GM12878 (cell line): ENCODE measurements at regions not wholly inside any gene's neighbourhood (a gene's known extent, or its start where the extent isn't known, plus 50 kb on each side); places are given as distances from the start of the nearest gene placed in this dataset.

ENCODE experiments used
- ATAC-seq: fragments of 200-7000 bp; cut with Tn5 transposase; 3 replicates; pipeline ENCODE4 v1.9.1; 2020; ENCODE audit warnings: mild to moderate bottlenecking, moderate library complexity
- BruUV-seq: library from RNA; stranded (reverse); fragments of 400-500 nt; replicated peaks from 2 replicates; lab custom pipeline; 2021; lab: Mats Ljungman, UMichigan
- CTCF ChIA-PET: fragments of 300-600 bp; sonication (Branson Sonifier 250); formaldehyde crosslinking; extraction: SDS; loops from one replicate; lab custom pipeline; 2021; ENCODE audit warnings: inconsistent platforms; lab: Yijun Ruan, JAX
- POLR2A ChIA-PET: fragments of 350-600 bp; formaldehyde crosslinking; extraction: SDS; loops from one replicate; lab custom pipeline; 2021; ENCODE audit warnings: inconsistent platforms; lab: Charles Lee
- RAD21 ChIA-PET: fragments of 300-600 bp; sonication (Branson Sonifier 250); formaldehyde crosslinking; loops from one replicate; lab custom pipeline; 2023; ENCODE audit warnings: antibody characterized with exemption; ENCODE audit not compliant: unreplicated experiment; lab: Charles Lee
- SMC1A ChIA-PET: fragments of 300-600 bp; sonication (Branson Sonifier 250); formaldehyde crosslinking; loops from one replicate; lab custom pipeline; 2023; ENCODE audit not compliant: unreplicated experiment, uncharacterized antibody; lab: Charles Lee
- DNase-seq: peaks from one replicate; pipeline ENCODE4 v3.0.0-alpha.2; 2011; ENCODE audit warnings: low read depth, low spot score
- FAIRE-seq: peaks from 3 replicates; lab custom pipeline; 2011; peaks lifted over from hg19 to GRCh38; lab: Jason Lieb, UNC
- H2AFZ ChIP-seq: 2 replicates; pipeline ENCODE4 v1.6.0; 2011; ENCODE audit warnings: low read depth, low read length, control low read depth; ENCODE audit not compliant: control insufficient read depth
- H3K27ac ChIP-seq: 2 replicates; pipeline ENCODE4 v1.5.1; 2011; ENCODE audit warnings: control low read depth; ENCODE audit not compliant: control insufficient read depth, insufficient read depth
- H3K27me3 ChIP-seq, 2 experiments: replicated peaks in 1 of 2; 2 replicates each; pipeline versions ENCODE4 v1.6.0 to v1.6.1; 2011; ENCODE audit warnings: low read length in 1 of 2; ENCODE audit not compliant: control insufficient read depth in 2 of 2, insufficient read depth in 2 of 2
- H3K36me3 ChIP-seq, 2 experiments: 2 replicates each; pipeline ENCODE4 v1.5.1; 2011; ENCODE audit warnings: low read length in 1 of 2; ENCODE audit not compliant: control insufficient read depth in 2 of 2, insufficient read depth in 2 of 2
- H3K4me1 ChIP-seq: 2 replicates; pipeline ENCODE4 v1.6.1; 2011; ENCODE audit warnings: mild to moderate bottlenecking, low read length, moderate library complexity, mixed read lengths; ENCODE audit not compliant: control insufficient read depth, insufficient read depth
- H3K4me2 ChIP-seq: 2 replicates; pipeline ENCODE4 v1.6.0; 2011; ENCODE audit warnings: control low read depth; ENCODE audit not compliant: control insufficient read depth, insufficient read depth
- H3K4me3 ChIP-seq: fragments of 200-600 bp; sonication (generic); 2 replicates; pipeline ENCODE4 v1.5.1; 2016
- H3K79me2 ChIP-seq: 2 replicates; pipeline ENCODE4 v1.6.0; 2011; ENCODE audit warnings: low read length; ENCODE audit not compliant: control insufficient read depth, insufficient read depth
- H3K9ac ChIP-seq: 2 replicates; pipeline ENCODE4 v1.8.0; 2011; ENCODE audit warnings: low read length, control low read depth, mixed read lengths; ENCODE audit not compliant: control insufficient read depth, insufficient read depth
- H3K9me3 ChIP-seq: replicated peaks from 3 replicates; pipeline ENCODE4 v1.5.1; 2011; ENCODE audit warnings: mild to moderate bottlenecking, low read length; ENCODE audit not compliant: control insufficient read depth, insufficient read depth
- H4K20me1 ChIP-seq: 2 replicates; pipeline ENCODE4 v1.6.0; 2011; ENCODE audit not compliant: control insufficient read depth, insufficient read depth
- BCL11A ChIP-seq: IDR thresholded peaks from 2 replicates; pipeline ENCODE4 v1.6.1; 2011; ENCODE audit warnings: low read depth, low read length
- HDAC2 ChIP-seq: fragments of 200-600 bp; sonication (generic); IDR thresholded peaks from 2 replicates; pipeline ENCODE4 v1.6.1; 2017
- NFXL1 ChIP-seq: fragments of 450-650 bp; IDR thresholded peaks from 2 replicates; pipeline ENCODE4 v1.6.1; 2017; ENCODE audit warnings: antibody characterized with exemption, mild to moderate bottlenecking, borderline replicate concordance
- PML ChIP-seq: IDR thresholded peaks from 2 replicates; pipeline ENCODE4 v1.6.1; 2012; ENCODE audit warnings: low read length, inconsistent platforms
- POLR2AphosphoS2 ChIP-seq: IDR thresholded peaks from 2 replicates; pipeline ENCODE4 v1.6.1; 2011; ENCODE audit warnings: low read depth, mild to moderate bottlenecking, low read length, improper control_type of control experiment, moderate library complexity
- SMARCA5 ChIP-seq: fragments of 450-650 bp; IDR thresholded peaks from 2 replicates; pipeline ENCODE4 v1.6.1; 2017; ENCODE audit warnings: mild to moderate bottlenecking
- SP1 ChIP-seq: IDR thresholded peaks from one replicate; pipeline ENCODE4 v1.6.1; 2011; ENCODE audit warnings: low read depth, low read length
- TAF1 ChIP-seq: IDR thresholded peaks from 2 replicates; pipeline ENCODE4 v1.6.1; 2011; ENCODE audit warnings: mild to moderate bottlenecking, low read depth, low read length, borderline replicate concordance
- YY1 ChIP-seq: IDR thresholded peaks from 2 replicates; pipeline ENCODE4 v1.6.1; 2011; ENCODE audit warnings: low read depth, mild to moderate bottlenecking, low read length
- ZNF207 ChIP-seq: fragments of 450-650 bp; IDR thresholded peaks from 2 replicates; pipeline ENCODE4 v1.6.1; 2014; ENCODE audit warnings: antibody characterized with exemption, mild to moderate bottlenecking, borderline replicate concordance
- WGBS: methylation state at CpG from one replicate; pipeline ENCODE4 v1.1.6; 2016; ENCODE audit warnings: low lambda C conversion rate; ENCODE audit not compliant: insufficient replicate concordance, insufficient coverage; ENCODE audit errors: missing lambda C conversion rate; 5-methylcytosine and 5-hydroxymethylcytosine counted together
- in situ Hi-C: fragments of 300-500 bp; cut with MboI; formaldehyde crosslinking; loops from 9 replicates; pipeline ENCODE4 v1.14.3; 2018; ENCODE audit warnings: mixed read lengths
- intact Hi-C: fragments of 100-400 bp; cut with micrococcal nuclease; formaldehyde crosslinking; loops from one replicate; pipeline ENCODE4 v1.14.2; 2022; ENCODE audit not compliant: unreplicated experiment
- TF ChIP-seq, protein P1 (sequence below): fragments of 450-650 bp; IDR thresholded peaks from 2 replicates; pipeline ENCODE4 v1.6.1; 2017; ENCODE audit warnings: mild to moderate bottlenecking
- TF ChIP-seq, protein P2 (sequence below): fragments of 450-650 bp; formaldehyde crosslinking; IDR thresholded peaks from 2 replicates; pipeline ENCODE4 v1.4.0; 2020; ENCODE audit warnings: mild to moderate bottlenecking, moderate library complexity

DNA sequence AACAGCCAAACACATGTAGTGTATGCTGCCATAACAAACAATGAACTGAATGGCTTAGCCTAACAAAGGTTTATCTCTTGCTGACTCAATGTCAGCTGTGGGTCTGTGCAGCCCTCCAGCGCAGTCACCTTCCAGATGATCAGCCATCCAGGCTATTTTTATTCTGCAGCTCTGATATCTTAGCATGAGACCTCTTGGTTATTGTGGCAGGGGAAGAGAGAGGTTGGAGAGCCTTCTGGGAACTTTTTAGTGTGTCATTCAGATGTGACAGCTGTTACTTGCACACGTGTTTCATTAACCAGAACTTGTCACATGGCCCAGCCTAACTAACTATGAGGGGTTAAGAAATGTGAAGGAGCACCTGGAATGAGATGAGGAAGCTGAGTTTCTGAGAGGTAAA, 202.5 kb downstream of the DHX35 start:
- WGBS: 3% methylated on average over 2 of the region's 2 CpGs
- in situ Hi-C loops (no loop called here), intact Hi-C loops (no loop called here)
- TF ChIP-seq NFXL1 (no peak), POLR2AphosphoS2 (no peak), ZNF207 (no peak), YY1 (no peak), SMARCA5 (no peak), SP1 (no peak), BCL11A (no peak), TAF1 (no peak), HDAC2 (no peak), PML (no peak)
- TF ChIP-seq, protein P1, sequence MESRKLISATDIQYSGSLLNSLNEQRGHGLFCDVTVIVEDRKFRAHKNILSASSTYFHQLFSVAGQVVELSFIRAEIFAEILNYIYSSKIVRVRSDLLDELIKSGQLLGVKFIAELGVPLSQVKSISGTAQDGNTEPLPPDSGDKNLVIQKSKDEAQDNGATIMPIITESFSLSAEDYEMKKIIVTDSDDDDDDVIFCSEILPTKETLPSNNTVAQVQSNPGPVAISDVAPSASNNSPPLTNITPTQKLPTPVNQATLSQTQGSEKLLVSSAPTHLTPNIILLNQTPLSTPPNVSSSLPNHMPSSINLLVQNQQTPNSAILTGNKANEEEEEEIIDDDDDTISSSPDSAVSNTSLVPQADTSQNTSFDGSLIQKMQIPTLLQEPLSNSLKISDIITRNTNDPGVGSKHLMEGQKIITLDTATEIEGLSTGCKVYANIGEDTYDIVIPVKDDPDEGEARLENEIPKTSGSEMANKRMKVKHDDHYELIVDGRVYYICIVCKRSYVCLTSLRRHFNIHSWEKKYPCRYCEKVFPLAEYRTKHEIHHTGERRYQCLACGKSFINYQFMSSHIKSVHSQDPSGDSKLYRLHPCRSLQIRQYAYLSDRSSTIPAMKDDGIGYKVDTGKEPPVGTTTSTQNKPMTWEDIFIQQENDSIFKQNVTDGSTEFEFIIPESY: no peak
- TF ChIP-seq, protein P2, sequence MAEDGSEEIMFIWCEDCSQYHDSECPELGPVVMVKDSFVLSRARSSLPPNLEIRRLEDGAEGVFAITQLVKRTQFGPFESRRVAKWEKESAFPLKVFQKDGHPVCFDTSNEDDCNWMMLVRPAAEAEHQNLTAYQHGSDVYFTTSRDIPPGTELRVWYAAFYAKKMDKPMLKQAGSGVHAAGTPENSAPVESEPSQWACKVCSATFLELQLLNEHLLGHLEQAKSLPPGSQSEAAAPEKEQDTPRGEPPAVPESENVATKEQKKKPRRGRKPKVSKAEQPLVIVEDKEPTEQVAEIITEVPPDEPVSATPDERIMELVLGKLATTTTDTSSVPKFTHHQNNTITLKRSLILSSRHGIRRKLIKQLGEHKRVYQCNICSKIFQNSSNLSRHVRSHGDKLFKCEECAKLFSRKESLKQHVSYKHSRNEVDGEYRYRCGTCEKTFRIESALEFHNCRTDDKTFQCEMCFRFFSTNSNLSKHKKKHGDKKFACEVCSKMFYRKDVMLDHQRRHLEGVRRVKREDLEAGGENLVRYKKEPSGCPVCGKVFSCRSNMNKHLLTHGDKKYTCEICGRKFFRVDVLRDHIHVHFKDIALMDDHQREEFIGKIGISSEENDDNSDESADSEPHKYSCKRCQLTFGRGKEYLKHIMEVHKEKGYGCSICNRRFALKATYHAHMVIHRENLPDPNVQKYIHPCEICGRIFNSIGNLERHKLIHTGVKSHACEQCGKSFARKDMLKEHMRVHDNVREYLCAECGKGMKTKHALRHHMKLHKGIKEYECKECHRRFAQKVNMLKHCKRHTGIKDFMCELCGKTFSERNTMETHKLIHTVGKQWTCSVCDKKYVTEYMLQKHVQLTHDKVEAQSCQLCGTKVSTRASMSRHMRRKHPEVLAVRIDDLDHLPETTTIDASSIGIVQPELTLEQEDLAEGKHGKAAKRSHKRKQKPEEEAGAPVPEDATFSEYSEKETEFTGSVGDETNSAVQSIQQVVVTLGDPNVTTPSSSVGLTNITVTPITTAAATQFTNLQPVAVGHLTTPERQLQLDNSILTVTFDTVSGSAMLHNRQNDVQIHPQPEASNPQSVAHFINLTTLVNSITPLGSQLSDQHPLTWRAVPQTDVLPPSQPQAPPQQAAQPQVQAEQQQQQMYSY (CRISPR knock-in tag): no peak
- Histone ChIP-seq H4K20me1 (no peaks in the 10 kb centered on the region), H3K79me2 (no peaks in the 10 kb centered on the region), H3K27me3 (no peaks in the 10 kb centered on the region), H3K4me3 (no peak overlapping the region), H3K36me3 (no peaks in the 10 kb centered on the region), H3K9me3 (no peaks in the 10 kb centered on the region), H2AFZ (no peak overlapping the region), H3K4me1 (no peaks in the 10 kb centered on the region), H3K9ac (no peak overlapping the region), H3K4me2 (no peak overlapping the region), H3K27ac (no peak overlapping the region)
- ChIA-PET RAD21 (no interaction called here), SMC1A (interaction anchor here (1.3 kb wide), 1 partner anchor 12 kb away, joined by 4 read pairs; no protein-coding TSS in a partner anchor), POLR2A (no interaction called here), CTCF (no interaction called here)
- ATAC-seq (no peak), DNase-seq (no peak), FAIRE-seq (no peak)
- no TSS peak for BruUV-seq
